ENCODE measurements at regions not wholly inside any gene's neighbourhood (a gene's known extent, or its start where the extent isn't known, plus 50 kb on each side); places are given as distances from the start of the nearest gene placed in this dataset.

- TF ChIP-seq CTCF (IDR thresholded peaks at IDR 0.05; ENCODE audit: low read length) (no peak), EZH2 (optimal IDR thresholded peaks at IDR 0.05; ENCODE audit: low read depth, low read length) (no peak), EZH2phosphoT487 (IDR thresholded peaks at IDR 0.05; ENCODE audit: low read length) (no peak)
These were observed 211.1 kb upstream of the FAM78B start for GRCh38 chr1:166377896-166378295.

All from MM.1S (cell line).